AG10803 (cell line): ENCODE measurements at regions not wholly inside any gene's neighbourhood (a gene's known extent, or its start where the extent isn't known, plus 50 kb on each side); places are given as distances from the start of the nearest gene placed in this dataset.

Source experiments
- DNase-seq: peaks from one replicate; pipeline ENCODE4 v3.0.0; 2010; ENCODE audit warnings: low read depth
- H3K4me3 ChIP-seq: 2 replicates; pipeline ENCODE4 v1.5.1; 2011; ENCODE audit warnings: mild to moderate bottlenecking, low read length, control low read depth
- TF ChIP-seq, protein P1 (sequence below): conservative IDR thresholded peaks from 2 replicates; pipeline ENCODE4 v1.5.1; 2011; ENCODE audit warnings: mild to moderate bottlenecking, low read length, control low read depth, inconsistent platforms

DNA sequence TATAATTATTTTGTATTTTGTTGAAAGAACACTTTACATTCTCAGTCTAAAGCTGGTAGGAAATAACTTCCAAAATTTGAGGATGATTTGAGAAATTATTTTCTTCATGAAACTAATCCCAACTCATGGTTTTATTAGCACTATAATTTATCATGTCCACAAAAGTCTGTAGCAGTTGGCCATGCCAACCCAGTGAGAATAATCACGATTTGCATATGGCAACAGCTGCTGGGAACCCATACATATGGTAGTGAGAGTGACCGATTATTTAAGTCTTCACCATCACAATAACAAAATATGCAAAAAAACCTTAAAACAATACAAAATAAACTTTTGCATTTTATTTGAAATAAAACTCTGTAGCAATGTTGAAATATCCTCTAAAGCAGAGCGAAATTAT lies 445.9 kb upstream of the ANO3 start:
- TF ChIP-seq, protein P1, sequence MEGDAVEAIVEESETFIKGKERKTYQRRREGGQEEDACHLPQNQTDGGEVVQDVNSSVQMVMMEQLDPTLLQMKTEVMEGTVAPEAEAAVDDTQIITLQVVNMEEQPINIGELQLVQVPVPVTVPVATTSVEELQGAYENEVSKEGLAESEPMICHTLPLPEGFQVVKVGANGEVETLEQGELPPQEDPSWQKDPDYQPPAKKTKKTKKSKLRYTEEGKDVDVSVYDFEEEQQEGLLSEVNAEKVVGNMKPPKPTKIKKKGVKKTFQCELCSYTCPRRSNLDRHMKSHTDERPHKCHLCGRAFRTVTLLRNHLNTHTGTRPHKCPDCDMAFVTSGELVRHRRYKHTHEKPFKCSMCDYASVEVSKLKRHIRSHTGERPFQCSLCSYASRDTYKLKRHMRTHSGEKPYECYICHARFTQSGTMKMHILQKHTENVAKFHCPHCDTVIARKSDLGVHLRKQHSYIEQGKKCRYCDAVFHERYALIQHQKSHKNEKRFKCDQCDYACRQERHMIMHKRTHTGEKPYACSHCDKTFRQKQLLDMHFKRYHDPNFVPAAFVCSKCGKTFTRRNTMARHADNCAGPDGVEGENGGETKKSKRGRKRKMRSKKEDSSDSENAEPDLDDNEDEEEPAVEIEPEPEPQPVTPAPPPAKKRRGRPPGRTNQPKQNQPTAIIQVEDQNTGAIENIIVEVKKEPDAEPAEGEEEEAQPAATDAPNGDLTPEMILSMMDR: no peak
- no peak overlapping the region for H3K4me3 ChIP-seq
- DNase-seq: no peak

DNA sequence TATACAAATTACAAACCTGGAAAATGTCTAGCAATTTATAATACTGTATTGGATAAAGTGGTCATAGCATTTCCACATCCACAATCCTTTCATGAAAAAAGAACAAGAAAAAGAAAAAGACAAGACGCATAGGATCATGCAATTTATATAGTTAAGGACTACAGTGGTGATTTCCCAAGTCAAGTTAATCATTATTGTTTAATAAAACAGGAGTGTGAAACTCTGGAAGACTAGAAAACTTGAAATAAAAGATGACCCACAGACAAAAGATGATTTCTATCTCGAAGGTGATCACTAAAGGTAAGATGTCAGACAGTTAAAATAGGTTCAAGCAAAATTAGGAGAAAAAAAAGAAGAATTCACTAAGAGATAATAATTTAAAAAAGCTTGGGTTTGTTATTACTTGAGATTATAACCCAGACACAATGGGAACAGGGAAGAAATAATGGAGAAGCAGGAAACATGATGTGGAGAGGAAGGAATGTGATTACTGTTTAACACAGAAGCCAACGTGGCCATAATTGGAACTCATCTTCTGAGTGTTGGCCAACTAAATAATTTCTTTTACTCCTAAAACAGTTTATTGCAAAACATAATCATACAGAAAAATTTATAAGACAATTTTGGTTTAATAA lies 441.2 kb upstream of the ANO3 start:
- no peak overlapping the region for H3K4me3 ChIP-seq
- TF ChIP-seq, protein P1: no peak
- no peak for DNase-seq

DNA sequence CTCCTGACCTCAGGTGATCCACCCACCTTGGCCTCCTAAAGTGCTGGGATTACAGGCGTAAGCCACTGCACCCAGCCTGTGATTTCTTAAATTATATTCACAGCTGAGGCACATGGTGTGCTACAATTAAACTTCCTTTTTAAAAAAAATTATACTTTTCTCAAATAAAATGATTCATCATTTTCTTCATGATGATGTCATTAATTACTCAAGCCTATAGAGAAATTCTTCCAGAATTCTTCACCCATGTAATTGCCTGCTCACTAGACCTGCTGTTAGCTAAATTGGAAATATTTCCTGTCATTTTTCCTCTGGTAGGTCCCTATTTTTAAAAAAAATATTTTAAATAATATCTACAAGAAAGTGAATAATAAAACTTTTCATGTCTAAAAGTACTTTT lies 440.0 kb upstream of the ANO3 start:
- DNase-seq: no peak
- no peak overlapping the region for H3K4me3 ChIP-seq
- TF ChIP-seq, protein P1: no peak

DNA sequence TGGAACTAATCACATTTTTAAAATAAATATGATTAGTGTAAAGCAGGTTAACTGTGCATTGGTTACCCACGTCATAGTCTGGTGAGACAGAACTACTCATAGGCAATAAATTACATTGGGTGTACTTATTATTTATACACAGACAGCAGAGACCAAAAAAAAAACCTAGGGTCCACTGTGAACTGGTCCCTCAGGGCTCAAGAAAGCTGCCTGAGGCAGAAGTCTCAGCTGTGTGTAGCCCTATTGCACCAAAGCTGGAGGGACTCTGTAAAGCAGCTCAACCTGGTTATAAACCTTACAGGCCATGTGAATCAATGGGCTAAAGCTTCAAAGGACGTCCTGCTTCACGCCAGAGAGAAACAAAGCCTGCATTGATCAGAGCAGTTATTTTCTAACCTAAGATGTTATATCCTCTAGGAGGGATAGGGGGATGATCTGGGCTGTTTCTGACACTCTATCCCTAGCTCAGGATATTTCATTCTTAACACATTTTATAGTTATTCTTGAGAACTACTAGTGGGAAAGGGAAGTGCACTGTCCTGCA lies 432.2 kb upstream of the ANO3 start:
- DNase-seq: no peak
- no peak overlapping the region for H3K4me3 ChIP-seq
- TF ChIP-seq, protein P1: no peak

DNA sequence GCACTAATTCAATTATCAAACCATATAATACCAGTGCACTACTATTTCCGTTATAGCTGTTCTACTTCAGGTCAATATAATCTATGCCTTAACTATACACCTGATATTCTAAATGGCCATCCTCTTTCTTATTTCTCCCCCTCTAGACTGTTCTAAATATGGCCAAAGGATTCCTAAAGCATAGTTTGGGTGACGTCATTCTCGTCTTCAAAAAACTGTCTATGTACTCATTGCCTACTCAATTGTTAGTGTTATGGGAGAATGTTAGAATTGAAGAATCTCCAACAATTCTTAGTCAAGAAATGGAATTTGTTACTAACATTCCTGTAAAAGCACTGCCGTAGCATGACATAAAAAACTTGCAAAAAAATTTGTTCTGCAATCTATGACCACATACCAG lies 431.1 kb upstream of the ANO3 start:
- TF ChIP-seq, protein P1: no peak
- no peak for DNase-seq
- H3K4me3 ChIP-seq: no peak overlapping the region

DNA sequence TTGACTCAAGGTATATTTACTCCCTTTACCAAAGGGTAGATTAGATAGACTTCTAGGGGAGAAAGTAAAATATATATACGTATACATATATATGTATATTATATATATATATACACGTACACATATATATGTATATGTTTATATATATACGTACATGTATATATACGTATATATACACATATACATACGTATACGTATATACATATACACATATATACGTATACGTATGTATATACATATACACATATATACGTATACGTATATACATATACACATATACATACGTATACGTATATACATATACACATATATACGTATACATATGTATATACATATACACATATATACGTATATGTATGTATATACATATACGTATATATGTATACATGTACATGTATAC lies 430.5 kb upstream of the ANO3 start:
- no peak for DNase-seq

DNA sequence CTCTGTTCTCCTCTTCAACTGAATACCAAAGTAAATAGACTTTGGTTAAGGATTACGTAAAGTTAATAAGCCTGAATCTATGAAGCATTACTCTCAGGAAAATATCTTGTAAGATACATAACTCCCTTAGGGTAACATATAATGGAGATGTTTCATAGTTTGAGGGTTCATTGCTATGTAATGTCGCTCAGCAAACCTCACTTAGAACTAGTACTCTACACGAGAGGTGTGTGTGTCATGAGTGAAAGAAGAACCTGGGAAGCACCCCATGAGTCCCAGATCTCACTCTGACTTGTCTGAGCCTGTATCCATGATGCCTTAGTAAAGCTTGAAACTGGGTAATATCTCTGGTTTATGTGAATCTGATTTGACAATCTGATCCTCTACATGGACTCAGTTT lies 429.5 kb upstream of the ANO3 start:
- no peak overlapping the region for H3K4me3 ChIP-seq
- TF ChIP-seq, protein P1: no peak
- no peak for DNase-seq

More for the DNA sequence above, 430.5 kb upstream of the ANO3 start:
- H3K4me3 ChIP-seq: no peak overlapping the region
- TF ChIP-seq, protein P1: no peak
